GM12891 (cell line): ENCODE measurements at regions not wholly inside any gene's neighbourhood (a gene's known extent, or its start where the extent isn't known, plus 50 kb on each side); places are given as distances from the start of the nearest gene placed in this dataset.

Experiments
- DNase-seq: peaks from one replicate; pipeline ENCODE4 v3.0.0; 2011; ENCODE audit warnings: low spot score; ENCODE audit not compliant: insufficient read length
- FAIRE-seq: peaks from 2 replicates; lab custom pipeline; 2011; peaks lifted over from hg19 to GRCh38; lab: Jason Lieb, UNC
- PAX5 ChIP-seq: IDR thresholded peaks from 2 replicates; pipeline ENCODE4 v1.6.1; 2011; ENCODE audit warnings: low read length, moderate library complexity, mild to moderate bottlenecking; ENCODE audit not compliant: insufficient read depth, severe bottlenecking
- POLR2A ChIP-seq: IDR thresholded peaks from 2 replicates; pipeline ENCODE4 v1.6.1; 2011; ENCODE audit warnings: low read depth, low read length, control low read depth
- POLR2AphosphoS5 ChIP-seq: IDR thresholded peaks from 2 replicates; pipeline ENCODE4 v1.6.1; 2011; ENCODE audit warnings: low read depth, low read length, control low read depth
- POU2F2 ChIP-seq: IDR thresholded peaks from 2 replicates; pipeline ENCODE4 v1.6.1; 2011; ENCODE audit warnings: low read depth, mild to moderate bottlenecking, control low read depth, low read length, moderate library complexity
- SPI1 ChIP-seq: IDR thresholded peaks from 2 replicates; pipeline ENCODE4 v1.6.1; 2011; ENCODE audit warnings: low read depth, low read length, control low read depth
- TAF1 ChIP-seq: IDR thresholded peaks from 2 replicates; pipeline ENCODE4 v1.6.1; 2011; ENCODE audit warnings: low read depth, low read length, control low read depth

DNA sequence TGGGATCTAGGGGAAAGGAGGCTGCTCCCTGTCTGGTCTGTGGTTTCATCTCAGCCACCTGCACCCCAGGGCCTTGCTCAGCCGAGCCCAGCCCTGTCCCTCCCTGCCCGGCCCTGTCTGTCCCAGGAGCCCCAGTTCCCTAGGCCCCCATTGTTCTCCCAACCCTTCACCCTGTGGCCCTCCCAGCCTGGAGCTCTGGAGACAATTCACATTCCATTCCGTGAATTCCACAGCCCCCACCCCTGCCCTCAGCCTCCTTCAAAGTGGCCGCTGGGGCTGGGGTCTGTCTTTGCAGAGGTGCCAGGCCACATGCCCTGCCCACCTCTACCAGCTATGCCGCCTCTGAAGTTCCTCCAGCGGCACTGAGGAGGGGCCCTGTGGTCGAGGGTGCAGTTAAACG, 77.9 kb upstream of the WNT11 start:
- DNase-seq (no peak), FAIRE-seq (no peak)
- no peak for TF ChIP-seq POLR2A
- TF ChIP-seq PAX5: no peak
- no peak for TF ChIP-seq POLR2AphosphoS5
- TF ChIP-seq TAF1: no peak

- no peak for FAIRE-seq
- TF ChIP-seq SPI1: no peak
- no peak for TF ChIP-seq POU2F2
- no peak for TF ChIP-seq PAX5
- TF ChIP-seq POLR2AphosphoS5: no peak
- TF ChIP-seq POLR2A: no peak
- TF ChIP-seq TAF1: no peak
These were observed 76.7 kb upstream of the WNT11 start for GRCh38 chr11:76282811-76283595.

DNA sequence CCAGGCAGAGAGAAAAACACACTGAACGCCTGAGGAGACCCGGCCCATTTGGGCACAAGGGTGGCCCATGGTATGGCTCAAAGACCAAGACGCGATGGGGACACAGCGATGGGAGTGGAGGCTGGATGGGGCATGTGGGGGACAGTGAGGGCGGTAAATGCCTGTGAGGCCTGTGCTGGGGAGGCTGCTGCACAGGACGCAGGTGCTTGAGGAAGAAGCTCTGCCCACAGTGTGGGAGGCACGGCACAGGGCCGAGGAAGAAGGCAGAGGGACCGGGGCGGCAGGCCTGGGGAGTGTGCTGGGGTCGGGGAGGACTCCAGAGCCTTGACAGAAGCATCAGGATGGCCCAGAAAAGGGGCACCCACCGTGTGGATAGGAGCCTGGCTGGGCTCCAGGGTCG, 75.9 kb upstream of the WNT11 start:
- DNase-seq: no peak
- TF ChIP-seq POLR2A (no peak), PAX5 (no peak), POLR2AphosphoS5 (no peak), POU2F2 (no peak), SPI1 (no peak), TAF1 (no peak)
- no peak for FAIRE-seq

More at GRCh38 chr11:76282811-76283595, 76.7 kb upstream of the WNT11 start:
- DNase-seq: no peak

GRCh38 chr11:76281558-76281906, 75.2 kb upstream of the WNT11 start:
- no peak for TF ChIP-seq TAF1
- FAIRE-seq: no peak
- no peak for DNase-seq

- FAIRE-seq: no peak
- TF ChIP-seq PAX5 (no peak), SPI1 (no peak), POLR2AphosphoS5 (no peak), TAF1 (no peak), POLR2A (no peak), POU2F2 (no peak)
- no peak for DNase-seq
These were observed 74.7 kb upstream of the WNT11 start for GRCh38 chr11:76280882-76281557.

- DNase-seq (no peak), FAIRE-seq (no peak)
- TF ChIP-seq PAX5 (no peak), POU2F2 (no peak), SPI1 (no peak), POLR2AphosphoS5 (no peak), POLR2A (no peak), TAF1 (no peak)
These were observed 74.0 kb upstream of the WNT11 start for GRCh38 chr11:76280151-76280881.

- DNase-seq (no peak), FAIRE-seq (no peak)
- TF ChIP-seq SPI1 (no peak), POU2F2 (no peak), POLR2A (no peak), PAX5 (no peak)
These were observed 73.3 kb upstream of the WNT11 start for GRCh38 chr11:76279646-76280045.

DNA sequence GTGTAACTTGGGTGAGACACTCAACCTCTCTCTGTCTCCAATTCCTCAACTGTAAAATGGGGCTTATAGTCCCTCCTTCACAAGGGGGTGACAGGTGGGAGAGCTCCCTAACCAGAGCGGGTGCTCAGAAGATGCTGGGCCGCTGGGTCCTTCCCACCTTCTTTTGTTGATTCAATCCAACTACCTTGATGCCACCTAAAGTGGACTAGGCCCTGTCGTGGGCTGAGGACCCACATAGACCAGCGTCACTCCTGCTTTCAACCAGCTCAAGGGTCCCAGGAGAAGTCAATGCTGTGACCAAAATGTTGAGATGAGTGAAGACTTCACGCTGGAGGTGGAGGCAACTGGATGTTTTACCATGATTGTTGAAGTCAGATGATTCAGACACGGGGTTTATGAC, 72.7 kb upstream of the WNT11 start:
- DNase-seq: no peak
- no peak for FAIRE-seq
- TF ChIP-seq SPI1: no peak
- TF ChIP-seq PAX5: no peak

GRCh38 chr11:76278526-76278925, 72.2 kb upstream of the WNT11 start:
- no peak for FAIRE-seq
- DNase-seq: no peak
- TF ChIP-seq POU2F2 (no peak), PAX5 (no peak), POLR2AphosphoS5 (no peak), SPI1 (no peak), POLR2A (no peak), TAF1 (no peak)
